ENCODE measurements at regions not wholly inside any gene's neighbourhood (a gene's known extent, or its start where the extent isn't known, plus 50 kb on each side); places are given as distances from the start of the nearest gene placed in this dataset.

GRCh38 chr1:184219414-184219813 is 167.4 kb upstream of the C1orf21 start:
- H3K36me3 ChIP-seq (ENCODE audit: control insufficient read depth in 2 of 3, insufficient read depth in 3 of 3, low read length in 3 of 3), result no peaks in the 10 kb centered on the region
- DNase-seq (no peak), FAIRE-seq (no peak)
- no peak overlapping the region for H3K4me3 ChIP-seq (ENCODE audit: low read length in 3 of 3)
- TF ChIP-seq CTCF (IDR thresholded peaks at IDR 0.05; ENCODE audit: borderline replicate concordance, extremely low read depth, insufficient read depth), result no peak
- no peak overlapping the region for H3K27ac ChIP-seq (ENCODE audit: low read depth in 2 of 2, low read length in 2 of 2)
- no peak overlapping the region for H3K9ac ChIP-seq (ENCODE audit: low read length in 3 of 3)
- no peaks in the 10 kb centered on the region for H3K4me1 ChIP-seq (ENCODE audit: control insufficient read depth in 2 of 3, insufficient read depth in 2 of 3, low read depth in 1 of 3, low read length in 3 of 3)
- intact Hi-C loops (cut with DNase I), result no loop called here
- H3K9me3 ChIP-seq (ENCODE audit: control insufficient read depth in 2 of 3, insufficient read depth in 1 of 3, low read length in 3 of 3), result no peaks in the 10 kb centered on the region
- no peaks in the 10 kb centered on the region for H3K27me3 ChIP-seq (ENCODE audit: control insufficient read depth, insufficient read depth, low read length)

- Histone ChIP-seq H3K9ac (ENCODE audit: low read length in 3 of 3) (no peak overlapping the region), H3K27me3 (ENCODE audit: control insufficient read depth, insufficient read depth, low read length) (no peaks in the 10 kb centered on the region), H3K36me3 (ENCODE audit: control insufficient read depth in 2 of 3, insufficient read depth in 3 of 3, low read length in 3 of 3) (no peaks in the 10 kb centered on the region), H3K4me3 (ENCODE audit: low read length in 3 of 3) (no peak overlapping the region), H3K27ac (ENCODE audit: low read depth in 2 of 2, low read length in 2 of 2) (no peak overlapping the region), H3K9me3 (ENCODE audit: control insufficient read depth in 2 of 3, insufficient read depth in 1 of 3, low read length in 3 of 3) (no peaks in the 10 kb centered on the region), H3K4me1 (ENCODE audit: control insufficient read depth in 2 of 3, insufficient read depth in 2 of 3, low read depth in 1 of 3, low read length in 3 of 3) (no peaks in the 10 kb centered on the region)
- no peak for FAIRE-seq
- no peak for TF ChIP-seq CTCF (IDR thresholded peaks at IDR 0.05; ENCODE audit: borderline replicate concordance, extremely low read depth, insufficient read depth)
- DNase-seq, result no peak
- intact Hi-C loops (cut with DNase I), result loop anchor here (10.0 kb wide), 1 partner anchor 135 kb away; no protein-coding TSS in a partner anchor
Observed at GRCh38 chr1:184219883-184220282, 166.9 kb upstream of the C1orf21 start.

- no peak overlapping the region for H3K4me3 ChIP-seq (ENCODE audit: low read length in 3 of 3)
- TF ChIP-seq CTCF (IDR thresholded peaks at IDR 0.05; ENCODE audit: borderline replicate concordance, extremely low read depth, insufficient read depth), result no peak
- H3K9ac ChIP-seq (ENCODE audit: low read length in 3 of 3), result no peak overlapping the region
- FAIRE-seq, result no peak
- DNase-seq, result no peak
- no peaks in the 10 kb centered on the region for H3K27me3 ChIP-seq (ENCODE audit: control insufficient read depth, insufficient read depth, low read length)
- intact Hi-C loops (cut with DNase I), result loop anchor here (10.0 kb wide), 1 partner anchor 136 kb away; no protein-coding TSS in a partner anchor
- no peaks in the 10 kb centered on the region for H3K36me3 ChIP-seq (ENCODE audit: control insufficient read depth in 2 of 3, insufficient read depth in 3 of 3, low read length in 3 of 3)
- no peaks in the 10 kb centered on the region for H3K9me3 ChIP-seq (ENCODE audit: control insufficient read depth in 2 of 3, insufficient read depth in 1 of 3, low read length in 3 of 3)
- H3K27ac ChIP-seq (ENCODE audit: low read depth in 2 of 2, low read length in 2 of 2), result no peak overlapping the region
- H3K4me1 ChIP-seq (ENCODE audit: control insufficient read depth in 2 of 3, insufficient read depth in 2 of 3, low read depth in 1 of 3, low read length in 3 of 3), result no peaks in the 10 kb centered on the region
Observed at GRCh38 chr1:184221087-184221486, 165.7 kb upstream of the C1orf21 start.

- Histone ChIP-seq H3K27ac (ENCODE audit: low read depth in 2 of 2, low read length in 2 of 2) (no peak overlapping the region), H3K9ac (ENCODE audit: low read length in 3 of 3) (peak overlapping the region in 1 of 3 donors; percentile 31), H3K4me3 (ENCODE audit: low read length in 3 of 3) (peak overlapping the region in 2 of 3 donors; percentile 42 to 46), H3K9me3 (ENCODE audit: control insufficient read depth in 2 of 3, insufficient read depth in 1 of 3, low read length in 3 of 3) (no peaks in the 10 kb centered on the region), H3K4me1 (ENCODE audit: control insufficient read depth in 2 of 3, insufficient read depth in 2 of 3, low read depth in 1 of 3, low read length in 3 of 3) (no peaks in the 10 kb centered on the region), H3K36me3 (ENCODE audit: control insufficient read depth in 2 of 3, insufficient read depth in 3 of 3, low read length in 3 of 3) (no peaks in the 10 kb centered on the region), H3K27me3 (ENCODE audit: control insufficient read depth, insufficient read depth, low read length) (no peaks in the 10 kb centered on the region)
- peak; percentile 97 for TF ChIP-seq CTCF (IDR thresholded peaks at IDR 0.05; ENCODE audit: borderline replicate concordance, extremely low read depth, insufficient read depth)
- DNase-seq, result peak in 3 of 5 donors; percentile 34 to 48 (median 36)
- FAIRE-seq, result no peak
- intact Hi-C loops (cut with DNase I), result loop anchor here (10.0 kb wide), 1 partner anchor 138 kb away; no protein-coding TSS in a partner anchor
Observed at GRCh38 chr1:184222652-184223052, 164.2 kb upstream of the C1orf21 start.

Data from kidney (tissue), 13 donors.